ENCODE measurements at regions not wholly inside any gene's neighbourhood (a gene's known extent, or its start where the extent isn't known, plus 50 kb on each side); places are given as distances from the start of the nearest gene placed in this dataset.

DNA sequence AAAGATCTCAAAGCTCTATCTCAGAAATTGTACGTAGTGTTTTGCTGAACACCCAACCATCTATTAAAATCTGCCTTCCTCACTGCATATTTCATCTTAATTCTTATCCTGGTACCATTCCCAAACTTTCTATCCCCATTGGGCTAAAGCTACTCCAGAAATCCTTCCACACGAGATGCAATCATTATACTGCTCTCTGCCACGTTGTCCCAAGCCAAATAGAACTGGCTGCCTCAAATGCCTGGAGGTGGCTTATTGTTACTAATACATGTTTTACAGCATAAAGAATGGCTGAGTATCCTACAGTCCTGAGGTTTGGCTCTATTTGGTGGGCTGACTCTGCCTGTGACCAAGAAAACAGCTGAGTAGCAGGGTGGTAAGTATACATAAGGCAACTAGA lies 306.0 kb upstream of the ACVR2A start:
- TF ChIP-seq, protein P1, sequence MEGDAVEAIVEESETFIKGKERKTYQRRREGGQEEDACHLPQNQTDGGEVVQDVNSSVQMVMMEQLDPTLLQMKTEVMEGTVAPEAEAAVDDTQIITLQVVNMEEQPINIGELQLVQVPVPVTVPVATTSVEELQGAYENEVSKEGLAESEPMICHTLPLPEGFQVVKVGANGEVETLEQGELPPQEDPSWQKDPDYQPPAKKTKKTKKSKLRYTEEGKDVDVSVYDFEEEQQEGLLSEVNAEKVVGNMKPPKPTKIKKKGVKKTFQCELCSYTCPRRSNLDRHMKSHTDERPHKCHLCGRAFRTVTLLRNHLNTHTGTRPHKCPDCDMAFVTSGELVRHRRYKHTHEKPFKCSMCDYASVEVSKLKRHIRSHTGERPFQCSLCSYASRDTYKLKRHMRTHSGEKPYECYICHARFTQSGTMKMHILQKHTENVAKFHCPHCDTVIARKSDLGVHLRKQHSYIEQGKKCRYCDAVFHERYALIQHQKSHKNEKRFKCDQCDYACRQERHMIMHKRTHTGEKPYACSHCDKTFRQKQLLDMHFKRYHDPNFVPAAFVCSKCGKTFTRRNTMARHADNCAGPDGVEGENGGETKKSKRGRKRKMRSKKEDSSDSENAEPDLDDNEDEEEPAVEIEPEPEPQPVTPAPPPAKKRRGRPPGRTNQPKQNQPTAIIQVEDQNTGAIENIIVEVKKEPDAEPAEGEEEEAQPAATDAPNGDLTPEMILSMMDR (IDR thresholded peaks at IDR 0.05): no peak
- TF ChIP-seq POLR2A (IDR thresholded peaks at IDR 0.05): no peak
- no peak for TF ChIP-seq EP300 (IDR thresholded peaks at IDR 0.05)
